ENCODE measurements at regions not wholly inside any gene's neighbourhood (a gene's known extent, or its start where the extent isn't known, plus 50 kb on each side); places are given as distances from the start of the nearest gene placed in this dataset.

DNA sequence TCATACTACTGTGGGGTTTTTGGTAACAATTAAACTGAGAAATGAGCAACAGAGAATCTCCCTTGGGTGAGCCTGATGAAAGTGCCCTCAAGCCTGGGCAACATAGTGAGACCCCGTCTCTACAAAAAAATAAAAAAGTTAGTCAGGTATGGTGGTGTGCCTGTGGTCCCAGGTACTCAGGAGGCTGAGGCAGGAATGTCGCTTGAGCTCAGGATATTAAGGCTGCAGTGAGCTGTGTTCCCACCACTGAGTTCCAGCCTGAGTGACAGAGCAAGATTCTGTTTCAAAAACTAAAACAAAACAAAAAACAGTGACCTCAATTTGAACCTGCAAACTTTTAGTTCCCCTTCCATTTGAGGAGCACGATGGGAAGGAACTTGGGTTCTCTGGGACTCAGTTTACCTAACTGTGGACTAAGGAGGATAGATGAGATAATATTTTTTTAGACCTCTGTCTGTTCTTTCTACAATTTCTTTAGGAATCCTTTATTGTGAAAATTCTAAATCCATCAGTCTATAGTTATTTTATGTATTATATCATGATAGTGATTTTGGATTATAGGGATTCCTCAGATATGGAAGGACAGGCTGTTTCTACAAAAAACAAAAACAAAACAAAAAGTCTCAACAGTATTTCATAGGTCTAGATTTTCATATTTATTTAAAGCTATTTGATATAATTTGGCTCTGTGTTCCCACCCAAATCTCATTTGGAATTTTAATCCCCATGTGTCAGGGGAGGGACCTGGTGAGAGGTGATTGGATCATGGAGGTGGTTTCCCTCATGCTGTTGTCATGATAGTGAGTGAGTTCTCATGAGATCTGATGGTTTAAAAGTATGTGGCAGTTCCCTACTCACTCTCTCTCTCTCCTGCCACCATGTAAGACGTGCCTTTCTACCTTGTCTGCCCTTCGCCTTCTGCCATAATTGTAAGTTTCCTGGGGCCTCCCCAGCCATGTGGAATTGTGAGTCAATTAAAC is 178.6 kb downstream of the MYCN start:
- Histone ChIP-seq H3K9ac (ENCODE audit: low read length) (no peak overlapping the region), H3K27ac (ENCODE audit: low read depth, low read length) (no peak overlapping the region), H3K36me3 (ENCODE audit: insufficient read depth, low read length) (no peaks in the 10 kb centered on the region), H3K4me3 (ENCODE audit: low read depth in 1 of 2, low read length in 2 of 2) (no peak overlapping the region), H3K27me3 (ENCODE audit: control insufficient read depth in 1 of 2, insufficient read depth in 2 of 2, low read length in 2 of 2) (no peaks in the 10 kb centered on the region), H3K4me1 (ENCODE audit: insufficient read depth, low read length) (no peaks in the 10 kb centered on the region), H3K9me3 (ENCODE audit: low read length) (no peaks in the 10 kb centered on the region)

DNA sequence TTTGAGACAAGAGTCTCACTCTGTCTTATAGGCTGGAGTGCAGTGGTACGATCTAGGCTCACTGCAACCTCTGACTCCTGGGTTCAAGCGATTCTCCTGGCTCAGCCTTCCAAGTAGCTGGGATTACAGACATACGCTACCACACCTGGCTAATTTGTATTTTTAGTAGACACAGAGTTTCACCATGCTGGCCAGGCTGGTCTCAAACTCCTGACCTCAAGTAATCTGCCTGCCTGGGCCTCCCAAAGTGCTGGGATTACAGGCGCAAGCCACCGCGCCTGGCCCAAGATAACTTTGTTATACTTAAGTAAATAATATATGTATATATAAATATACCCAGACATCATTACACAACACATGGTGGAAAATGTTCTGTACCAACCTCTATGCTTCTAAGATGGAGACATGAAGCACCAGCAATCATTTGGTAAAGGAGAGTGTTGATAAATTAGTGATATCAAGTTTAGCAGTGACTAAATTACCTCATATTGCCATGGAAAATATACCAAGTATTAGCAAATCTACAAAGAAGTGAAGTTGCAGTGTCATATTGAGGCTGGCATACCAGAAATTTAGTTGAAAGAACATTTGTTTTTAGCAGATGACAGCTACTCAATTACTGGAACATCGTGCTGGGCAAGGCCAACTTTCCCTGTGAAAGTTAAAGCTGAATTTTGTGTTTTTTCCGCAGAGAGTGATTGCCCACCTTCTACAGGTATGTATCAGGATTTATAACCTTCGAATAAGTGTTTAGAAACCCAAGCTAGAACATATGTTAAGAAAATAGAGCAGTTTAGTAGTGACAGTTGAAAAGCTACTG is 177.7 kb downstream of the MYCN start:
- no peak overlapping the region for H3K4me3 ChIP-seq (ENCODE audit: low read depth in 1 of 2, low read length in 2 of 2)
- no peaks in the 10 kb centered on the region for H3K9me3 ChIP-seq (ENCODE audit: low read length)
- no peaks in the 10 kb centered on the region for H3K4me1 ChIP-seq (ENCODE audit: insufficient read depth, low read length)

DNA sequence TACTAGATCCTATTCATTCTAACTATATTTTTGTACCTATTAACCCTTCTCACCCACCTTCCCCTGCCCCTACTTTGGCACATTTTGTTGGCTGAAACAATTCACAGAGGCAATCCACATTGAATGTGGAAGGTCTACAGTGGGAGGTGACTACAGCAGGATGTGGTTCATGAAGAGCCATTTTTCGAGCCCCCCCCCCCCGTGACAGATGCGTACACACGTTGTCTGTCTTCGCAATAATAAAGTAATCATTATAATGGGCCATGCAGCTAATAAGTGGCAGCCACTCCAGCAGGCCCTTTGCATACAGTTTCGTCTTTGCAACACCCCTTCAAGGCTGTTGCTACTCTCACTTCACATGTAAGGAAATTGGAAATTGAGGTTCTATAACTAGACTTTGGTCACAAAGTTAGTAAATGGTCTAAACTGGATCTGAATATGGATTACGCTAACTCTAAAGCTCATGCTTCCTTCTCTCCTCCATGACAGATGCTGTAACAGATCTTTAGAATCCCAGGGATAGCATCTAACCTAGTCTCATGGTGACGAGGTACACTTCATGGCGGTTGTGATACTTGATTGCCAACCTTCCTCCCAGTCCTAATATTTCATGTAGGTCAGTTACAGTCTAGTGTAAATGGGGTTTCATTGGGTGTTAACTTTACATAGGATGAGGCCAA is 176.8 kb downstream of the MYCN start:
- Histone ChIP-seq H3K27ac (ENCODE audit: low read depth, low read length) (no peak overlapping the region), H3K9me3 (ENCODE audit: low read length) (no peaks in the 10 kb centered on the region), H3K4me3 (ENCODE audit: low read depth in 1 of 2, low read length in 2 of 2) (no peak overlapping the region), H3K36me3 (ENCODE audit: insufficient read depth, low read length) (no peaks in the 10 kb centered on the region), H3K9ac (ENCODE audit: low read length) (no peak overlapping the region), H3K27me3 (ENCODE audit: control insufficient read depth in 1 of 2, insufficient read depth in 2 of 2, low read length in 2 of 2) (no peaks in the 10 kb centered on the region), H3K4me1 (ENCODE audit: insufficient read depth, low read length) (no peaks in the 10 kb centered on the region)

More for the DNA sequence above, 177.7 kb downstream of the MYCN start:
- Histone ChIP-seq H3K27ac (ENCODE audit: low read depth, low read length) (no peak overlapping the region), H3K36me3 (ENCODE audit: insufficient read depth, low read length) (no peaks in the 10 kb centered on the region), H3K27me3 (ENCODE audit: control insufficient read depth in 1 of 2, insufficient read depth in 2 of 2, low read length in 2 of 2) (no peaks in the 10 kb centered on the region), H3K9ac (ENCODE audit: low read length) (no peak overlapping the region)

DNA sequence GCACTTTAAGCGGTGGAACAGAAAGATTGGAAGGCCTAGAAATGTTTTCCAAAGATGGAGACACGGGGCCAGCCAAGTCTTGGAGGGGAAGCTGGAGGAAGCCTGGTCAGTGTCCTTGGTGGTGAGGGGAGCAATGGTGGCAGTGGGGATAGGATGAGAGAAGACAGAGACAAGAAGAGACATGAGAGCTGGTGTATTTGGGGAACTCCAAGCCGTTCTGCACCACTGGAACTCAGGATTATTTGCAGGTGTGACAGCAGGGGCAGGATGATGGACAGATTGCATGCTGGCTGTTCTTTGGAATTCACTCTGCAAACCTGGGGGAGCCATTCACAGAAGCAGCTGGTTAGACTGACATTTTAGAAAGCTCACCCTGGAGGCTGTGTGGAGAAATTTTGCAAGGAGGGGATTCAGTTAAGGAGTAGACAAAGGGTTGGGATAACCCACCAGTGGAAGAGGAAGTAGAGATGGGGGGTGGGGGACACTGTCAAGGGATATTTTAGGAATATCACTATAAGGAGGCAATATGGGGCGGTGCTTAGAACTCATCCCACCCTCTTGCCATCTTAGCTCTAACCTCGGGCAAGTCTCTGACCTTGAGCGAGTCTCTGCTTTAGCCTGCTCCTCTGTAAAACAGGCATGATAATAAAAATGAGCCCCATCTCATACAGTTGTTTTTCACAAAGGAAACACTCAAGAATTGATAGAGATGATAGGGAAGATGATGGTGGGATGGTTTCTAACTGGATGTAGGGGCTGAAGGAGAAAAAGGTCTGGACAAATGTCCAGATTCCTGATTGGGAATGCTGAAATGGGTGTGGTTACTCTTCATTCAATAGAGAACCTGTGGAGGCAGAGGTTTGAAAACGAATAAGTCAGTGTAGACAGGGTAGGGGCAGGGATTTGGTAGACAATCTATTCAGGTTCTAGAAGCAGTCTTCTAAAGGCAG is 175.8 kb downstream of the MYCN start:
- Histone ChIP-seq H3K27ac (ENCODE audit: low read depth, low read length) (no peak overlapping the region), H3K36me3 (ENCODE audit: insufficient read depth, low read length) (no peaks in the 10 kb centered on the region), H3K4me1 (ENCODE audit: insufficient read depth, low read length) (no peaks in the 10 kb centered on the region), H3K9me3 (ENCODE audit: low read length) (no peaks in the 10 kb centered on the region), H3K27me3 (ENCODE audit: control insufficient read depth in 1 of 2, insufficient read depth in 2 of 2, low read length in 2 of 2) (no peaks in the 10 kb centered on the region), H3K9ac (ENCODE audit: low read length) (no peak overlapping the region), H3K4me3 (ENCODE audit: low read depth in 1 of 2, low read length in 2 of 2) (no peak overlapping the region)

DNA sequence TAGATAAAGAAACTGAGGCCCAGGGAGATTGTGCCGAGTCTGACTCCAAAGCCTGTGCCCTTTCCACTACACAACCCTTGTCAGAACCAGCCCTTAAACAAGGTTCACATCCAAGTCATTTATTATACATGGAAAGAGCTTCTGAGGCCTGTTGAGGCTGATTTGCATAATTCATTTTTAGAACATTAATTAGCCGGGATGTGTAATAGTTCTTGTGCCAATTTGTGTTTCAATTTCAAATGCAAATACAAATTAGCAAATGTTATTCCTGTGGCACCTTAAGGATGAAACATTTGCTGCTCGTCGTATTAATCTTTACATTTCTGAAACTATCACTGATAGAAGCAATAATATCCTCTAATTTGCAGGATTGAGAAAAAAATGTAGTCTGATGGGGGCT is 174.9 kb downstream of the MYCN start:
- Histone ChIP-seq H3K27me3 (ENCODE audit: control insufficient read depth in 1 of 2, insufficient read depth in 2 of 2, low read length in 2 of 2) (no peaks in the 10 kb centered on the region), H3K27ac (ENCODE audit: low read depth, low read length) (no peak overlapping the region), H3K4me1 (ENCODE audit: insufficient read depth, low read length) (no peaks in the 10 kb centered on the region), H3K36me3 (ENCODE audit: insufficient read depth, low read length) (no peaks in the 10 kb centered on the region), H3K9ac (ENCODE audit: low read length) (no peak overlapping the region), H3K9me3 (ENCODE audit: low read length) (no peaks in the 10 kb centered on the region), H3K4me3 (ENCODE audit: low read depth in 1 of 2, low read length in 2 of 2) (no peak overlapping the region)

DNA sequence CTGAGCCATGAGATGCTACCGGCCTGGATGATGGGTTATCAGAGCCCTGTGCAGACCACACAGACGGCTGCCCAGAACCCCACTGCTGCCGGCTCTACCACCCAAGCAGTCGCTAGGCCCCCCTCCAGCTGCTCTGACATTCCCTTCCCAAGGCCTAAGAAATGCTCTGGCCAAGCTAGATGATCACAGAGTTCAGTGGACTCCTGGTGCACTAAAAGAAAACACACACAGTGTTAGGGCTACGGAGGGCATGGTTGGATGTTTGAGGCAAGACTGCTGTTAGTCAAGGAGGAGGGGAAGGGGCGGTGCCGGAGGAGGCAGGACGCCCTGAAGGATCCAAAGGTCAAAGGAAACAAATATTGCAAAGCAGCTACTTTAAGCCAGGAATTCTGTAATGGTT is 174.5 kb downstream of the MYCN start:
- H3K9me3 ChIP-seq (ENCODE audit: low read length): no peaks in the 10 kb centered on the region
- no peaks in the 10 kb centered on the region for H3K4me1 ChIP-seq (ENCODE audit: insufficient read depth, low read length)
- H3K36me3 ChIP-seq (ENCODE audit: insufficient read depth, low read length): no peaks in the 10 kb centered on the region
- H3K9ac ChIP-seq (ENCODE audit: low read length): no peak overlapping the region
- no peaks in the 10 kb centered on the region for H3K27me3 ChIP-seq (ENCODE audit: control insufficient read depth in 1 of 2, insufficient read depth in 2 of 2, low read length in 2 of 2)
- H3K27ac ChIP-seq (ENCODE audit: low read depth, low read length): no peak overlapping the region
- H3K4me3 ChIP-seq (ENCODE audit: low read depth in 1 of 2, low read length in 2 of 2): no peak overlapping the region

DNA sequence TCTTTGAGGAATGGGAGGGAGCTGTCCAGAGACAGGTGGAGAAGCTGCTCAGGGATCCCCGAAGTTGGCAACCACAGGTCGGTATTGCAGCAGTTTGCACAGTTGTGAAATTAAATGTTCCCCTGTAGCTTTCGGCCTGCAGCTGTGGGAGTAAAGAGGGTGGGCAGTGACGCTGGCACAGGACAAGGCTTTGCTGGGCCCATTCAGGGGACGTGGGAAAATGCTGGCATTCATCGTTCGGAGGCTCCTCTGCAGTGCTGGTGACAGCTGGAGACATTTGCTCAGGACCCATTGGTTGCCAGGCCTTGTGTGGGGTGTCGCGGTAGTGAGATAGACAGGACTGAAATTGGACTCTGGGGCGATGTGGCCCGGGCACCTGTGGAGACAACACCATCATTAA is 173.7 kb downstream of the MYCN start:
- Histone ChIP-seq H3K9me3 (ENCODE audit: low read length) (no peaks in the 10 kb centered on the region), H3K4me1 (ENCODE audit: insufficient read depth, low read length) (no peaks in the 10 kb centered on the region), H3K4me3 (ENCODE audit: low read depth in 1 of 2, low read length in 2 of 2) (no peak overlapping the region), H3K27ac (ENCODE audit: low read depth, low read length) (no peak overlapping the region), H3K27me3 (ENCODE audit: control insufficient read depth in 1 of 2, insufficient read depth in 2 of 2, low read length in 2 of 2) (no peaks in the 10 kb centered on the region), H3K9ac (ENCODE audit: low read length) (no peak overlapping the region), H3K36me3 (ENCODE audit: insufficient read depth, low read length) (no peaks in the 10 kb centered on the region)

DNA sequence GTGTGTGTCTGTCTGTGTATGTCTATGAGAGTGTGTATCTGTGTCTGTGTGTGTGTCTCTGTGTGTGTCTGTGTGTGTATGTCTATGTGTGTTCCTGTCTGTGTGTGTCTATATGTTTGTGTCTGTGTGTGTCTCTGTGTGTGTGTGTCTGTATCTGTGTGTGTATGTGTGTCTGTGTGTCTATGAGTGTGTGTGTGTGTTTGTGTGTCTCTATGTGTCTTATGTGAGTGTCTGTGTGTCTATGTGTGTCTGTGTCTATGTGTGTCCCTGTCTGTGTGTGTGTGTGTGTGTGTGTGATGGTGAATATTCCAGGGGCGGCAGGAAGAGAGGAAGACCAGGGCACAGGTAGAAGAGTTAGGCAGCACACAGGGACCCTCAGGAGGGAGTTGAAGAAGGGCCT is 173.2 kb downstream of the MYCN start:
- H3K9me3 ChIP-seq (ENCODE audit: low read length): no peaks in the 10 kb centered on the region
- H3K9ac ChIP-seq (ENCODE audit: low read length): no peak overlapping the region
- H3K4me1 ChIP-seq (ENCODE audit: insufficient read depth, low read length): no peaks in the 10 kb centered on the region
- no peaks in the 10 kb centered on the region for H3K36me3 ChIP-seq (ENCODE audit: insufficient read depth, low read length)
- H3K27ac ChIP-seq (ENCODE audit: low read depth, low read length): no peak overlapping the region
- no peak overlapping the region for H3K4me3 ChIP-seq (ENCODE audit: low read depth in 1 of 2, low read length in 2 of 2)
- H3K27me3 ChIP-seq (ENCODE audit: control insufficient read depth in 1 of 2, insufficient read depth in 2 of 2, low read length in 2 of 2): no peaks in the 10 kb centered on the region

DNA sequence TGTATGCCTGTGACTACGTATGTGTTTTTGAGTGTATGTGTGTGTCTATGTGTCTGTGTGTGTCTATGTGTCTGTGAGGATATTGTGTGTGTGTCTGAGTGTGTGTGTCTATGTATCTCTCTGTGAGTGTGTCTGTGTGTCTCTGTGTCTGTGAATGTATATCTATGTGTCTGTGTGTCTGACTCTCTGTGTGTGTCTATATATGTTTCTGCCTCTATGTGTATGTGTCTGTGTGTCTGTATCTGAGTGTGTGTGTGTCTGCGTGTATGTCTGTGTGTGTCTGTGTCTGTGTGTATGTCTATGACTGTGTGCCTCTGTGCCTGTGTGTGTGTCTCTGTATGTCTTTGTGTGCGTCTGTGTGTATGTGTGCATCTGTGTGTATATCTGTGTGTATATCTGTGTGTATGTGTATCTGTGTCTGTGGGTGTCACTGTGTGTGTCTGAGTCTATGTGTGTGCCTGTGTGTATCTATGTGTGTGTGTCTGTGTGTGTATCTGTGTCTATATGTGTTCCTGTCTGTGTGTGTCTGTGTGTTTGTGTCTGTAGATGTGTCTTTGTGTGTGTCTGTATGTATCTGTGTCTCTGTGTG is 172.7 kb downstream of the MYCN start:
- no peak overlapping the region for H3K9ac ChIP-seq (ENCODE audit: low read length)
- no peaks in the 10 kb centered on the region for H3K4me1 ChIP-seq (ENCODE audit: insufficient read depth, low read length)
- H3K4me3 ChIP-seq (ENCODE audit: low read depth in 1 of 2, low read length in 2 of 2): no peak overlapping the region
- no peaks in the 10 kb centered on the region for H3K9me3 ChIP-seq (ENCODE audit: low read length)
- H3K36me3 ChIP-seq (ENCODE audit: insufficient read depth, low read length): no peaks in the 10 kb centered on the region
- H3K27ac ChIP-seq (ENCODE audit: low read depth, low read length): no peak overlapping the region
- H3K27me3 ChIP-seq (ENCODE audit: control insufficient read depth in 1 of 2, insufficient read depth in 2 of 2, low read length in 2 of 2): no peaks in the 10 kb centered on the region

DNA sequence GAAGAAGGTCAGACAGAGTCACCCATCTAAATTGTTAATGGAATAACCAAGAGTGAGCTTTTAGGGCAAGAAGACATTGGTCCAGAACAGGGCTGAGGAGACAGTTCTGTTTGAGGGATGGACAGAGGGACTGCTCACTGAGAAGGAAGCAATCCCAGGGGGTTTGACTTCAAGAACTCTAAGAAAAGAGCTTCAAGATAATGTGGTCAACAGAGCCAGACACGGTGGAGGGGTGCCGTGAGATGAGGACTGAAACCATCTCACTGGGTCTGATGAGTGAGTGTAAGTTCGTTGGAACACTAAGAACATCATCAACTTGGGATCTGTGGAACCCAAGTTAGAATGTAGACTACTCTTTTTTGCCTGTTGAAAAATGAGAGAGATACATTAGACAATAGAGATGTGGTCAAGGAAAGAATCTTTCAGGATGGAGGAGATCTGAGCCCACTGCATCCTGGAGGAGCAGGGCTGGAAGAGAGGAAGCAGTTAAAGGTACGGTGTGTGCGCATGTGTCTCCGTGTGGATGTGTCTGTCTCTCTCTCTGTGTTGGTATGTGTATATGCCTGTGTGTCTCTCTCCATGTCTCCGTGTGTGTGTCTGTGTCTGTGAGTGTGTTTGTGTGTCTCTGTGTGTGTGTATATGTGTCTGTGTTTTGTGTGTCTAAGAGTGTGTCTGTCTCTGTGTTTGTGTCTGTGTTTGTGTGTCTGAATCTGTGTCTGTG is 172.1 kb downstream of the MYCN start:
- H3K27me3 ChIP-seq (ENCODE audit: control insufficient read depth in 1 of 2, insufficient read depth in 2 of 2, low read length in 2 of 2): no peaks in the 10 kb centered on the region
- H3K27ac ChIP-seq (ENCODE audit: low read depth, low read length): no peak overlapping the region
- H3K4me1 ChIP-seq (ENCODE audit: insufficient read depth, low read length): no peaks in the 10 kb centered on the region
- H3K36me3 ChIP-seq (ENCODE audit: insufficient read depth, low read length): no peaks in the 10 kb centered on the region
- H3K4me3 ChIP-seq (ENCODE audit: low read depth in 1 of 2, low read length in 2 of 2): no peak overlapping the region
- no peak overlapping the region for H3K9ac ChIP-seq (ENCODE audit: low read length)
- no peaks in the 10 kb centered on the region for H3K9me3 ChIP-seq (ENCODE audit: low read length)
